Suprapubic skin (tissue), 4 donors: ENCODE measurements at regions not wholly inside any gene's neighbourhood (a gene's known extent, or its start where the extent isn't known, plus 50 kb on each side); places are given as distances from the start of the nearest gene placed in this dataset.

Source experiments
- EP300 ChIP-seq: sonication (generic); formaldehyde crosslinking; IDR thresholded peaks from one replicate; pipeline ENCODE4 v1.6.1; 2017; ENCODE audit warnings: antibody characterized with exemption
- POLR2A ChIP-seq, 2 donors: fragments of 450-650 bp; IDR thresholded peaks; one replicate each; pipeline ENCODE4 v1.6.1; 2017; ENCODE audit warnings: antibody characterized with exemption in 2 of 2, mild to moderate bottlenecking in 2 of 2, moderate library complexity in 2 of 2
- POLR2AphosphoS5 ChIP-seq, 3 donors: sonication (generic); formaldehyde crosslinking; IDR thresholded peaks; one replicate each; pipeline ENCODE4 v1.6.1; 2017; ENCODE audit warnings: antibody characterized with exemption in 3 of 3
- TF ChIP-seq, protein P1 (sequence below), 2 donors: fragments of 200-600 bp in 1 of 2; fragments of 450-650 bp in 1 of 2; sonication (generic) in 1 of 2; IDR thresholded peaks; one replicate each; pipeline ENCODE4 v1.5.1; 2016 to 2019; ENCODE audit warnings: antibody characterized with exemption in 2 of 2, mild to moderate bottlenecking in 1 of 2, moderate library complexity in 1 of 2

DNA sequence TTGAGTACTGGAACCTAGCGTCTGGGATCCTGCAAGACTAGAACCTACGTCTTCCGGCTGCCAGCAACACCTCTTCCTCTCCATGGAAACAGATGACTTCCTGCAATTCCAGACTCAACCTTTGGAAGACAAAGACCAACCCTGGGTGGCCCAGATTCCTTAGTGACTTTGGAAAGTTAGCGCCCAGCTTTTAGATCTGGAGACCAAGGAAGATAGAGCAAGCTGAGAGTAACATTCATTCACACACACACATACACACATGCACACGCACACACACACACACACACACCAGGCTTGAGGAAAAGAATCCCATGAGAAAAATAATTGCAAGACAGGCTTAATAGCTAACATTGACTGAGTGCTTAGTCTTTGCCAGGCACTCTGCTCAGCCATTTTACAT is 788.9 kb downstream of the UQCRFS1 start:
- TF ChIP-seq, protein P1, sequence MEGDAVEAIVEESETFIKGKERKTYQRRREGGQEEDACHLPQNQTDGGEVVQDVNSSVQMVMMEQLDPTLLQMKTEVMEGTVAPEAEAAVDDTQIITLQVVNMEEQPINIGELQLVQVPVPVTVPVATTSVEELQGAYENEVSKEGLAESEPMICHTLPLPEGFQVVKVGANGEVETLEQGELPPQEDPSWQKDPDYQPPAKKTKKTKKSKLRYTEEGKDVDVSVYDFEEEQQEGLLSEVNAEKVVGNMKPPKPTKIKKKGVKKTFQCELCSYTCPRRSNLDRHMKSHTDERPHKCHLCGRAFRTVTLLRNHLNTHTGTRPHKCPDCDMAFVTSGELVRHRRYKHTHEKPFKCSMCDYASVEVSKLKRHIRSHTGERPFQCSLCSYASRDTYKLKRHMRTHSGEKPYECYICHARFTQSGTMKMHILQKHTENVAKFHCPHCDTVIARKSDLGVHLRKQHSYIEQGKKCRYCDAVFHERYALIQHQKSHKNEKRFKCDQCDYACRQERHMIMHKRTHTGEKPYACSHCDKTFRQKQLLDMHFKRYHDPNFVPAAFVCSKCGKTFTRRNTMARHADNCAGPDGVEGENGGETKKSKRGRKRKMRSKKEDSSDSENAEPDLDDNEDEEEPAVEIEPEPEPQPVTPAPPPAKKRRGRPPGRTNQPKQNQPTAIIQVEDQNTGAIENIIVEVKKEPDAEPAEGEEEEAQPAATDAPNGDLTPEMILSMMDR (IDR thresholded peaks at IDR 0.05): no peak
- TF ChIP-seq POLR2A (IDR thresholded peaks at IDR 0.05) (no peak), POLR2AphosphoS5 (IDR thresholded peaks at IDR 0.05) (no peak), EP300 (no peak)
